GM12878 (cell line): ENCODE measurements at regions not wholly inside any gene's neighbourhood (a gene's known extent, or its start where the extent isn't known, plus 50 kb on each side); places are given as distances from the start of the nearest gene placed in this dataset.

ENCODE experiments used
- ATF7 ChIP-seq: fragments of 450-650 bp; IDR thresholded peaks from 2 replicates; pipeline ENCODE4 v1.6.1; 2016; ENCODE audit warnings: low read depth, mild to moderate bottlenecking
- CUX1 ChIP-seq: IDR thresholded peaks from 2 replicates; pipeline ENCODE4 v1.6.1; 2012; ENCODE audit warnings: improper control_type of control experiment, low read depth, low read length; ENCODE audit not compliant: insufficient replicate concordance
- LARP7 ChIP-seq: fragments of 450-650 bp; IDR thresholded peaks from 2 replicates; pipeline ENCODE4 v1.6.1; 2017; ENCODE audit warnings: mild to moderate bottlenecking
- PAX5 ChIP-seq: IDR thresholded peaks from 2 replicates; pipeline ENCODE4 v1.6.1; 2011; ENCODE audit warnings: low read depth, low read length, borderline replicate concordance
- POLR2AphosphoS2 ChIP-seq: IDR thresholded peaks from 2 replicates; pipeline ENCODE4 v1.6.1; 2011; ENCODE audit warnings: low read depth, mild to moderate bottlenecking, low read length, improper control_type of control experiment, moderate library complexity
- TBL1XR1 ChIP-seq: IDR thresholded peaks from 2 replicates; pipeline ENCODE4 v1.6.1; 2012; ENCODE audit warnings: low read depth, low read length, improper control_type of control experiment
- TF ChIP-seq, protein P1 (sequence below): fragments of 450-650 bp; IDR thresholded peaks from 2 replicates; pipeline ENCODE4 v1.6.1; 2014; ENCODE audit warnings: mild to moderate bottlenecking
- TF ChIP-seq, protein P2 (sequence below): fragments of 450-650 bp; IDR thresholded peaks from 2 replicates; pipeline ENCODE4 v1.6.1; 2017; ENCODE audit warnings: borderline replicate concordance
- TF ChIP-seq, protein P3 (sequence below), 3 experiments: IDR thresholded peaks in 2 of 3; conservative IDR thresholded peaks in 1 of 3; 2 replicates each; pipeline ENCODE4 v1.5.1; 2011; ENCODE audit warnings: low read depth in 3 of 3, low read length in 3 of 3, mild to moderate bottlenecking in 3 of 3, control low read depth in 2 of 3, moderate library complexity in 2 of 3, inconsistent platforms in 1 of 3, mixed read lengths in 1 of 3; ENCODE audit not compliant: control insufficient read depth in 2 of 3, insufficient read depth in 1 of 3; ENCODE audit errors: extremely low read depth in 1 of 3

GRCh38 chr2:64263315-64263714, 119.1 kb upstream of the PELI1 start (continued):
- TF ChIP-seq CUX1 (no peak), POLR2AphosphoS2 (no peak), TBL1XR1 (no peak), ATF7 (no peak), LARP7 (no peak), PAX5 (no peak)
- TF ChIP-seq, protein P1, sequence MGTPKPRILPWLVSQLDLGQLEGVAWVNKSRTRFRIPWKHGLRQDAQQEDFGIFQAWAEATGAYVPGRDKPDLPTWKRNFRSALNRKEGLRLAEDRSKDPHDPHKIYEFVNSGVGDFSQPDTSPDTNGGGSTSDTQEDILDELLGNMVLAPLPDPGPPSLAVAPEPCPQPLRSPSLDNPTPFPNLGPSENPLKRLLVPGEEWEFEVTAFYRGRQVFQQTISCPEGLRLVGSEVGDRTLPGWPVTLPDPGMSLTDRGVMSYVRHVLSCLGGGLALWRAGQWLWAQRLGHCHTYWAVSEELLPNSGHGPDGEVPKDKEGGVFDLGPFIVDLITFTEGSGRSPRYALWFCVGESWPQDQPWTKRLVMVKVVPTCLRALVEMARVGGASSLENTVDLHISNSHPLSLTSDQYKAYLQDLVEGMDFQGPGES: no peak
- TF ChIP-seq, protein P2, sequence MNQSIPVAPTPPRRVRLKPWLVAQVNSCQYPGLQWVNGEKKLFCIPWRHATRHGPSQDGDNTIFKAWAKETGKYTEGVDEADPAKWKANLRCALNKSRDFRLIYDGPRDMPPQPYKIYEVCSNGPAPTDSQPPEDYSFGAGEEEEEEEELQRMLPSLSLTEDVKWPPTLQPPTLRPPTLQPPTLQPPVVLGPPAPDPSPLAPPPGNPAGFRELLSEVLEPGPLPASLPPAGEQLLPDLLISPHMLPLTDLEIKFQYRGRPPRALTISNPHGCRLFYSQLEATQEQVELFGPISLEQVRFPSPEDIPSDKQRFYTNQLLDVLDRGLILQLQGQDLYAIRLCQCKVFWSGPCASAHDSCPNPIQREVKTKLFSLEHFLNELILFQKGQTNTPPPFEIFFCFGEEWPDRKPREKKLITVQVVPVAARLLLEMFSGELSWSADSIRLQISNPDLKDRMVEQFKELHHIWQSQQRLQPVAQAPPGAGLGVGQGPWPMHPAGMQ: no peak
- TF ChIP-seq, protein P3, sequence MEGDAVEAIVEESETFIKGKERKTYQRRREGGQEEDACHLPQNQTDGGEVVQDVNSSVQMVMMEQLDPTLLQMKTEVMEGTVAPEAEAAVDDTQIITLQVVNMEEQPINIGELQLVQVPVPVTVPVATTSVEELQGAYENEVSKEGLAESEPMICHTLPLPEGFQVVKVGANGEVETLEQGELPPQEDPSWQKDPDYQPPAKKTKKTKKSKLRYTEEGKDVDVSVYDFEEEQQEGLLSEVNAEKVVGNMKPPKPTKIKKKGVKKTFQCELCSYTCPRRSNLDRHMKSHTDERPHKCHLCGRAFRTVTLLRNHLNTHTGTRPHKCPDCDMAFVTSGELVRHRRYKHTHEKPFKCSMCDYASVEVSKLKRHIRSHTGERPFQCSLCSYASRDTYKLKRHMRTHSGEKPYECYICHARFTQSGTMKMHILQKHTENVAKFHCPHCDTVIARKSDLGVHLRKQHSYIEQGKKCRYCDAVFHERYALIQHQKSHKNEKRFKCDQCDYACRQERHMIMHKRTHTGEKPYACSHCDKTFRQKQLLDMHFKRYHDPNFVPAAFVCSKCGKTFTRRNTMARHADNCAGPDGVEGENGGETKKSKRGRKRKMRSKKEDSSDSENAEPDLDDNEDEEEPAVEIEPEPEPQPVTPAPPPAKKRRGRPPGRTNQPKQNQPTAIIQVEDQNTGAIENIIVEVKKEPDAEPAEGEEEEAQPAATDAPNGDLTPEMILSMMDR (IDR thresholded peaks at IDR 0.05 in 2 of 3, conservative IDR thresholded peaks at IDR 0.05 in 1 of 3; ENCODE audit: control insufficient read depth in 2 of 3, extremely low read depth in 1 of 3, insufficient read depth in 1 of 3, low read depth in 3 of 3, low read length in 3 of 3): no peak
